HG03025 (cell line): ENCODE measurements at regions not wholly inside any gene's neighbourhood (a gene's known extent, or its start where the extent isn't known, plus 50 kb on each side); places are given as distances from the start of the nearest gene placed in this dataset.

ENCODE experiments used
- ATAC-seq: cut with Tn5 transposase; IDR thresholded peaks from one replicate; pipeline ENCODE4 v1.9.1; 2021; ENCODE audit warnings: mild to moderate bottlenecking, moderate library complexity; ENCODE audit not compliant: unreplicated experiment, low FRiP score

DNA sequence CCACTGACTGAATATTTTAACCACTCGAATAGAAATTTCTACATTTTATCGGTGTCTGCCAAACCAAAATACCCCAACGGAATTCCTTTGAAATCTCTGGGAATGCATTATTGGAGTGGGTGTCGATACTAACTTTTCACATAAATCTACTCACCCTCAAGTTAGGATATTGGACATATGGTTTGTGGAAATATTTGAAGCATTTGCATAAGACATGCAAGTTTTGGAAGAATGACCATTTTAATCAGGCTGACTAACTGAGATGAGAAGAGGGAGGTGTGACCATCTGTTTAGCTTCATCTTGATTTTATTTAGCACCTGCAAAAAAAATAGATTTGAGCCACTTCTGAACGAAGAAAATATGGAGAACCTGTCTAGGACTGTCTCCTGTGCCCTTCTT is 61.2 kb downstream of the KLF6 start:
- ATAC-seq: no peak

DNA sequence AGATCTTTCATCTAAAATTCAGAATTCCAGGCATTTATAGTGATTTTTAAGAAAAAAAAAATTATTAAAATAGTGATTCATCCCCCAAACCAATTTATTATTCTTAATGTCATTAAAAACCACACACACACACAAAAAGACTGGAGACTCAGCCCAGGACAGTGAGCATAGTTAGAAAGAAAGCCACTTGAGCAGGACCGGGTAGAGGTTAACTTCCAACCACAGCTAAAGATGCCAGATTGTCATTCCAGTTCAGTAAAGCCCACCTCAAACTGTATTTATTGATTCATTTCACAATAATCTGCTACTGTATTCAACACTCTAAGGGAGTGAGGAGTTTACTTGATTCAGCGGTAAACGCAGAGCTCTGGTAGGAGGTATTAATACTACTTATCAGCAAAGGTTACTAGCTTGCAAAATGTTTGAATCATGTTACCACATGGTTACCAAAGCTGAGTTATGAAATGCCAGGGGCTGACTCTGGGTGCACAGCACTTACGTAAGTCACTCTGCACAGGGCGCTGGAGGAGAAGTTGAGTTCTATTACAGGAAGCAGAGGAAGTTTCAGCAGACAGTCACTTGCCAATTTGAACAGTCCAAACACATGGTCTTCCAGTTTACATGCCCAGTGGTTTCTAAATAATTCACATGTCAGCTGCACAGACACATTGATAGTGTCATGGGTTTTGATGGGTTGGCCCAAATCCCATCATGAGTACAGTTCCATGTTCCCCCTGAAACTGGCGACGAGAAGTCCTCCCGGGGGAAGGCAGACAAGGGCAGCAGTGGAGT is 64.6 kb downstream of the KLF6 start:
- ATAC-seq: no peak

GRCh38 chr10:3719024-3719843 is 65.8 kb downstream of the KLF6 start:
- ATAC-seq: no peak

DNA sequence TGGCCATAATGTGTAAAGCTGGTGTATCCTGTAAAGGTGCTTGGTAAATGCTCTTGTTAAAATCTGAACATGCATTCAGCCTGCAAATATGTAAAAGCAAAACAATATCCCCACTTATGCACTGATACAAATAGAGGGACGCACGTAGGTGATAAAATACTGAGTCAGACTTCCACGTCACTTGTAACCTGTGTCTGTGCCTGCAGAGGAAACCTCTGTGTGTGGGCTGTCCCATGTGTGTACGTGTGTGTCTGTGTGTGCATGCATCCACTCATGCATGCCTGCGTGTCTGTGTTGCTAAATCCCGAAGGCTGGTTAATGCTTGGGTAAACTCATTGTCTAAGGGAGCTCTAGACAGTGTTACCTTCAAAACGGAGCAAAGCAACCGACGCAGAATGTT is 68.9 kb downstream of the KLF6 start:
- no peak for ATAC-seq

DNA sequence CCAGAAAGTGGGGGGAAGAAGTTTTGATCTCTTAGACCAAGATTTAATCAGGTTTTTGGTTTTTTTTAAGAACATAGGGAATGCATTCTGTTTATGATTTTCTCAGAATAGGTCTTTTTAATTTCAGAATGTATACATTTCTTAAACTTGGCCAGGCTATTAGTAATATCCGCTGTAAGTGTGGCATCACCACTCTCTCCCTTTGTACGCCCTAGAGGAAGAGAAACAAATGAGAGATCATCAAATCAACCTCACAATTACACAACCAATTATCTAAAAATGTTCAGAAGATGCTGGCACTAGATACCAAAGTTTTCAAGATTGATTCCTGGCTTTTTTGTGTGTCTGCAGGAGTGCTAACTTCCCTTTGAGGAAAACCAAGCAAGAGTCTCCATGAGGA is 70.0 kb downstream of the KLF6 start:
- ATAC-seq: no peak

- no peak for ATAC-seq
Observed at GRCh38 chr10:3714531-3714930, 70.5 kb downstream of the KLF6 start.

- no peak for ATAC-seq
Observed at GRCh38 chr10:3712707-3713106, 72.3 kb downstream of the KLF6 start.

- no peak for ATAC-seq
Observed at GRCh38 chr10:3711918-3712317, 73.1 kb downstream of the KLF6 start.

DNA sequence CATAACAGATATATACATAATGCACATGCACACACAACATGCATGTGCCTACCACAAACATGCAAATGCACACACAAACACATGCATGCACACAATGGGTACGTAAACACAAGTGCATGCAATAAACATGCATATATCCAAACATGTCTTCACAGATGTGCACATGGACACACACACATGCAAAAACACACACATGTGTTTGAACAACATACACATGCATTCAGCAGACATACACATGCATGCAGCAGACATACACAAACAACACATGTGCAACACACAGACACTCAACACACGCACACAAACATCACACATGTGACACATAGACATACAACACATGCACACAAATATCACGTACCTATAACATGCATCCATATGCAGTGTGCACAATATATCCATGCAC is 74.2 kb downstream of the KLF6 start:
- no peak for ATAC-seq

- no peak for ATAC-seq
Observed at GRCh38 chr10:3709456-3710060, 75.5 kb downstream of the KLF6 start.

GRCh38 chr10:3708852-3709251 is 76.2 kb downstream of the KLF6 start:
- ATAC-seq: no peak

- ATAC-seq: no peak
Observed at GRCh38 chr10:3704565-3705325, 80.3 kb downstream of the KLF6 start.

- no peak for ATAC-seq
Observed at GRCh38 chr10:3702569-3702968, 82.4 kb downstream of the KLF6 start.

- no peak for ATAC-seq
Observed at GRCh38 chr10:3702056-3702546, 82.9 kb downstream of the KLF6 start.

DNA sequence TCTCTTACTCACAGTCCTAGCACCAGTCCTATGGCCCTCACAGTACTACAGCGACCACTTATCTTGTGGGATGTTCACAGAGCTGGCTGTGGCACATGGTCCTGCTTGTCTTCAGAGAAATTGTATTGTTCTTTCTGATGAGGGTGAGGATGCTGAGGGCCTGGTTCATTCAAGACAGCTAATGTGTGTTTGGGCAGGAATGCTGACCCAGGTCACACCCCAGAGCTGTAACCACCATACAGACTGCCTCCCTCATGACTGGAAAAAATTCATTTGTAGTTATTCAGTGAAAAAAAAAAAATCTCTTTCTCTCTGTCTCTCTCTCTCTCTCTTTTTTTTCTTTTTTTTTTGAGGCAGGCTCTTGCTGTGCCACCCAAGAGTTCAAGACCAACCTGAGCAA is 83.5 kb downstream of the KLF6 start:
- no peak for ATAC-seq

DNA sequence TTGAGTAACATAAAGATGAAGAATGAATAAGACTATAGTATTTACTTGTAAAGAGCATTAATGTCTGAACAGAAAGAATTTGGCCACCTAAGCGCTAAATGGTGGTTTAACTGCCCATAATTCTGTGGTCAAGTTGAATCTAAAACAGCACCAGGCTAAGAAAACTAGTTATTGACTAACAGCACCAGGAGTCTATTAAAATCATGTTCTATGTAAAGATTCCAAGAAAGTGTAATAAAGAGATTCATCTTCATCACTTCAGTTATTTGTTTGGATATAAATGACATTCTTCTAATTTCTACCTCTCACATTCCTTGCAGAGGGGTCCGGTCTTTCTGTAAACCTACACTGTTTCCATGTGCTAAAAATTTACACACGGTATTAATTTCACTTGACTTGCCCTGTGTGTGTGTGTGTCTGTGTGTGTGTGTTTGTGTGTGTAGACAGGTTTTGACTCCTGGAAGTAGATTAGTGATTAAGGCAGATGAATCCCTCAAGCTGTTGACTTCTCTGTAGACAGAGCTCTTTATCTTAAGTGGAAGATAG is 84.4 kb downstream of the KLF6 start:
- ATAC-seq: no peak

DNA sequence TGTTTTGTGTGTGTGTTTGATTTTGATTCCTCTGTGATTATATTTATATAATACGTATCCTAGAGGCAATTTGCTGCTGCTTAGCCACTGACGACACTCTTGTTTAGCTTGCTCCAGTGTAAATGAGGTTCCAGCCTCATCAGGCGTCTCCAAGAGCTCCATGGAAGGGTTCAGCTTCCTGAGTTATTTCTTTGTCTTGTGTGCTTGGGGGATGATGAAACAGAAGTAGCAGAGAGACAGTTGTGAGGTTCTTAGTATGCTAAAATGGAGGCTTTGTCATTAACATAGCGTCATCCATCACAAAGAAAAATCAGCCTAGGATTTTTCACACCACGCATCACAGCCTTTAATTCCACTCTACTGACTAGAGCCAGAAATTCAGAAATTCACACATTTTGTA is 85.1 kb downstream of the KLF6 start:
- no peak for ATAC-seq

GRCh38 chr10:3698312-3698711 is 86.7 kb downstream of the KLF6 start:
- ATAC-seq: no peak

- ATAC-seq: no peak
Observed at GRCh38 chr10:3693698-3694080, 91.3 kb downstream of the KLF6 start.

GRCh38 chr10:3693022-3693697 is 91.8 kb downstream of the KLF6 start:
- ATAC-seq: no peak
